ENCODE measurements at regions not wholly inside any gene's neighbourhood (a gene's known extent, or its start where the extent isn't known, plus 50 kb on each side); places are given as distances from the start of the nearest gene placed in this dataset.

DNA sequence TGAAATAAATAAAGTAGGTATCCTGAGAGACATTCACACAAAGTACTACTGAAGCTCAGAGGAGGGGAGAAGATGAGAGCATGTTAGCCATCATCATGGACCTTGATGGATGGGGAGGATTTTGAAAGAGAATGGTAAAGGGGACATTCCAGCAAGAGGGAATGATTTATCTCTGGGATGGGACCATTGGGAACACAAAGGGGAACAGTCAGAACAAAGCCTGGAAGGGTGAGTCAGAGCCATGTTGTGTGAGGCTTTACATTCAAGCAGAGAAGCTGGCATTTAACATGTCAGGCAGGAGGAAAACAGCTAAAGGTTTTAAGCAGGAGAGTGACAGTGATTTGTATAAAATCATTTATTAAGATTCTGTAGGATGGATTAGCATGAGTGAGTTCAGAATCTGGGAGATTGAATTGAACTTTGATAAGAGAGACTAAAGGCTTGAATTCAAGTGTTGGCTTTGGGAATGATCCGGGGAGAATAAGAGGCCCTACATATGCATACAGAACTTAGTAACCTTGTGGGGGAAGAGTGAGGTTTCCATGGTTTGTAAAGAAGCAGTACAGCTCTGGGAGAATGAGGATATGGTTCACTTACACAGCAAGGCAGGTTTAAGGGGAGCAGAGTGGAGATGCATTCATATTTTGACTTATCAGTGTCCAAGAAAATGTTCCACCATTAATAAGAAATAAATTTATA lies 174.4 kb downstream of the SYT10 start:
- TF ChIP-seq, protein P1, sequence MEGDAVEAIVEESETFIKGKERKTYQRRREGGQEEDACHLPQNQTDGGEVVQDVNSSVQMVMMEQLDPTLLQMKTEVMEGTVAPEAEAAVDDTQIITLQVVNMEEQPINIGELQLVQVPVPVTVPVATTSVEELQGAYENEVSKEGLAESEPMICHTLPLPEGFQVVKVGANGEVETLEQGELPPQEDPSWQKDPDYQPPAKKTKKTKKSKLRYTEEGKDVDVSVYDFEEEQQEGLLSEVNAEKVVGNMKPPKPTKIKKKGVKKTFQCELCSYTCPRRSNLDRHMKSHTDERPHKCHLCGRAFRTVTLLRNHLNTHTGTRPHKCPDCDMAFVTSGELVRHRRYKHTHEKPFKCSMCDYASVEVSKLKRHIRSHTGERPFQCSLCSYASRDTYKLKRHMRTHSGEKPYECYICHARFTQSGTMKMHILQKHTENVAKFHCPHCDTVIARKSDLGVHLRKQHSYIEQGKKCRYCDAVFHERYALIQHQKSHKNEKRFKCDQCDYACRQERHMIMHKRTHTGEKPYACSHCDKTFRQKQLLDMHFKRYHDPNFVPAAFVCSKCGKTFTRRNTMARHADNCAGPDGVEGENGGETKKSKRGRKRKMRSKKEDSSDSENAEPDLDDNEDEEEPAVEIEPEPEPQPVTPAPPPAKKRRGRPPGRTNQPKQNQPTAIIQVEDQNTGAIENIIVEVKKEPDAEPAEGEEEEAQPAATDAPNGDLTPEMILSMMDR (IDR thresholded peaks at IDR 0.05; ENCODE audit: borderline replicate concordance, control extremely low read depth, extremely low read depth, insufficient read depth, missing control alignments) = no peak
- in situ Hi-C loops (cut with MboI; ENCODE audit: low sequenced_read_pairs, unreplicated experiment) = no loop called here
- DNase-seq (ENCODE audit: low spot score) = no peak

DNA sequence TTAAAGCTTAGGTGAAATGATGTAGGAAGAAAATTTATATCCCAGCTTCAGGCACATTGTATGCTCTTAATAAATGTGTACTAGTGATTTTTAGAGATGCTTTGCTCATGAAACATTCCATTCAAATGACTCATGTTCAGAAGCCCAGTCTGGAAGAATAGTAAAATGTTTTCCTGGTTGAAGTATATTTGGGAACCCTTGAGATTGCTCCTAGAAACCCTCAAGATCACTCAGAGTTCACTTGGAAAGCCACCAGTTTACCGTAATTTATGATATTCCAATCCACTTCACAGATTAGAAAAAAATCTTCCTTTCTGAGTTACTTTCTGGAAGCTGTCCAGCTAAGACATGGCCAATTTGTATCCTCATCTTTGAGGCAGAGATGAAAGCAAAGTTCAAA lies 186.4 kb downstream of the SYT10 start:
- in situ Hi-C loops (cut with MboI; ENCODE audit: low sequenced_read_pairs, unreplicated experiment) = no loop called here
- no peak for DNase-seq (ENCODE audit: low spot score)
- TF ChIP-seq, protein P1 (IDR thresholded peaks at IDR 0.05; ENCODE audit: borderline replicate concordance, control extremely low read depth, extremely low read depth, insufficient read depth, missing control alignments) = no peak

DNA sequence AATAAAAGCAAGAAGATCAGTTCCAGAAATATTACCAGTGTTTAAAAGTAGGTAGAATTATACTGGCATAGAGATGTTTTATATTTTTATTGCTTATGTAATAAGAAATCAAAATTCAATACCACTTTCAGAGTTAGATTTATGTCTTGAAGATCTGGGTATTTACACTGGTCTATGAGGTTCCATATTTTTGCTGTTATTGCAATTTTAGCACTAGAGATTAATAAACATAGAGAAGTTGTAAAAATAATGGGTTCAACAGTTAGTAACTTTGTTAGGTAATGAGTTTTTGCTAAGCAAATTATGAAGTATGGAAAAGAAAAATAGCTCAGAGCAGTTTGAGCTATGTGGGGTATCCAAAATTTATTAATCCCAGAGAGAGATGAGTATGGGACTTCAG lies 188.1 kb downstream of the SYT10 start:
- TF ChIP-seq, protein P1 (IDR thresholded peaks at IDR 0.05; ENCODE audit: borderline replicate concordance, control extremely low read depth, extremely low read depth, insufficient read depth, missing control alignments) = no peak
- no peak for DNase-seq (ENCODE audit: low spot score)
- in situ Hi-C loops (cut with MboI; ENCODE audit: low sequenced_read_pairs, unreplicated experiment) = no loop called here

DNA sequence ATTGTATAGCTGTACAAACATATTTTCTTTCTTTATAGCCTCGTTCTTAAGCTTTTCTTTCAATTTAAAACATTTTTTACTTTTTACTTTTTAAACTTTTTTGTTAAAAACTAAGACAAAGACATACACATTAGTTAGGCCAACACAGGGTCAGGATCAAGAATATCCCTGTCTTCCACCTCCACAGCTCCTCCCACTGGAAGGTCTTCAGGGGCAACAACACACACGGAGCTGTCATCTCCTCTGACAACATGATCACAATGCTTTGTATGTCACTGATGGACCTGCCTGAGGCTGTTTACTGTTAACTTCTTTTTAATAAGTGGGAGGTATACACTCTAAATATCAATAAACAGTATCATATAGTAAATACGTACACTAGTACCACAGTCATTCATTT lies 191.3 kb downstream of the SYT10 start:
- TF ChIP-seq, protein P1 (IDR thresholded peaks at IDR 0.05; ENCODE audit: borderline replicate concordance, control extremely low read depth, extremely low read depth, insufficient read depth, missing control alignments) = no peak
- DNase-seq (ENCODE audit: low spot score) = no peak
- in situ Hi-C loops (cut with MboI; ENCODE audit: low sequenced_read_pairs, unreplicated experiment) = no loop called here

DNA sequence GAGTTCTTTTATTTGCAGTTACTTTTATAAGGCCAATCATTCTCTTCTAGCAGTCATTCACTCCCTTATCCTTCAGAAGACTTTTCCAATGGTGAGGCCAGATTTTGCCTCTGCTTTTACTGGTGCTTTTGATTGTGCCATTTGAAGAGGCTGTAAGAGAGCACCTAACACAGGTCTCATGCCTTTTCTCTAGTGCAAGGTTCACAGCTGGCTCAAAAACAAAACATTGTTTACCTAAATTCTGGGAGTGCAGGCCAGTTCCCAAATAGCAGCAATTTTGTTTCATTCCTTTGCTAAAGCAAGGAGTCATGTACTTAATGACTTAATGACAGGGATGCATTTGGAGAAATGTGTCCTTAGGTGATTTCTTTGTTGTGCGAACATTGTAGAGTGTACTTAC lies 192.0 kb downstream of the SYT10 start:
- TF ChIP-seq, protein P1 (IDR thresholded peaks at IDR 0.05; ENCODE audit: borderline replicate concordance, control extremely low read depth, extremely low read depth, insufficient read depth, missing control alignments) = no peak
- DNase-seq (ENCODE audit: low spot score) = no peak
- in situ Hi-C loops (cut with MboI; ENCODE audit: low sequenced_read_pairs, unreplicated experiment) = no loop called here

DNA sequence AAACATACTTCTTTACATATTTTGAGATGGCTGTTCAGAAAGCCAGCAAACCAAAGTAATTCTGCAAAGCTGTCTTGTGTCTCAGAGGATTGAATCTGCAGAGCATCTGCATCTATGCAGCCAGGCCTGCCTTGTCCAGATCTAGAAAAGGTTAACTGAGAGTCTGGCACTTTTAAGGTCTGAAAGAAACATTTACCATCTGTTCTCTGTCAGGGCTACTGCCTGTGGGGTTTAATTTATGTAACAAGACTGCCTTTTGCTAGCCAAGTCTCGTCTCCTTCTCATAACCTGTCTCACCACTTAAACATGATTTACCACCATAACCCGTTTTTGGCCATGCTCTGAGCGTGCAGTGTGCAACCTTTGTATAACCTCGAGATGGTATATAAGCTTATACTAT lies 194.2 kb downstream of the SYT10 start:
- no peak for DNase-seq (ENCODE audit: low spot score)
- in situ Hi-C loops (cut with MboI; ENCODE audit: low sequenced_read_pairs, unreplicated experiment) = no loop called here
- TF ChIP-seq, protein P1 (IDR thresholded peaks at IDR 0.05; ENCODE audit: borderline replicate concordance, control extremely low read depth, extremely low read depth, insufficient read depth, missing control alignments) = no peak
